HepG2 (cell line): ENCODE measurements at regions not wholly inside any gene's neighbourhood (a gene's known extent, or its start where the extent isn't known, plus 50 kb on each side); places are given as distances from the start of the nearest gene placed in this dataset.

Experiments
- ATAC-seq: fragments of 200-7000 bp; cut with Tn5 transposase; 3 replicates; pipeline ENCODE4 v1.9.1; 2020; ENCODE audit warnings: mild to moderate bottlenecking, moderate library complexity
- BruUV-seq: library from RNA; stranded (reverse); fragments of 400-500 nt; replicated peaks from 2 replicates; lab custom pipeline; 2021; lab: Mats Ljungman, UMichigan
- CTCF ChIA-PET: fragments of 300-600 bp; formaldehyde crosslinking; extraction: SDS; loops from one replicate; lab custom pipeline; 2021; ENCODE audit warnings: low total read pairs, inconsistent platforms, low intra/inter-chr PET ratio; lab: Yijun Ruan, JAX
- POLR2A ChIA-PET: fragments of 350-600 bp; sonication (Branson Sonifier 250); formaldehyde crosslinking; loops from one replicate; lab custom pipeline; 2020; ENCODE audit warnings: antibody characterized with exemption, inconsistent platforms; lab: Yijun Ruan, JAX
- DNase-seq: peaks from one replicate; pipeline ENCODE4 v3.0.0-alpha.2; 2015; ENCODE audit warnings: low spot score
- FAIRE-seq: peaks from 3 replicates; lab custom pipeline; 2011; peaks lifted over from hg19 to GRCh38; lab: Jason Lieb, UNC
- H2AFZ ChIP-seq: one replicate; pipeline ENCODE4 v1.6.1; 2011; ENCODE audit warnings: low read length, inconsistent platforms
- H3K27ac ChIP-seq: fragments of 300-600 bp; 3 replicates; pipeline ENCODE4 v1.8.0; 2011; ENCODE audit warnings: mixed run types, mild to moderate bottlenecking, mixed read lengths, low read length, inconsistent platforms; ENCODE audit not compliant: insufficient read depth; ENCODE audit errors: extremely low read length
- H3K27me3 ChIP-seq, 2 experiments: fragments of 200-600 bp in 1 of 2; 2 replicates in 1 of 2; 3 replicates in 1 of 2; pipeline versions ENCODE4 v1.6.0 to v1.8.0; 2011; ENCODE audit warnings: low read length in 2 of 2, mild to moderate bottlenecking in 2 of 2, moderate library complexity in 2 of 2, inconsistent platforms in 1 of 2; ENCODE audit not compliant: insufficient read depth in 2 of 2, control insufficient read depth in 1 of 2
- H3K36me3 ChIP-seq, 2 experiments: fragments of 200-600 bp in 1 of 2; replicated peaks in 1 of 2; 2 replicates in 1 of 2; 3 replicates in 1 of 2; pipeline versions ENCODE4 v1.5.1 to v1.8.0; 2011; ENCODE audit warnings: low read length in 2 of 2, inconsistent platforms in 1 of 2; ENCODE audit not compliant: insufficient read depth in 2 of 2, control insufficient read depth in 1 of 2
- H3K4me1 ChIP-seq: 2 replicates; pipeline ENCODE4 v1.5.1; 2012; ENCODE audit warnings: low read length, inconsistent platforms; ENCODE audit not compliant: insufficient read depth
- H3K4me2 ChIP-seq: 2 replicates; pipeline ENCODE4 v1.6.0; 2011; ENCODE audit warnings: low read depth, low read length, inconsistent platforms
- H3K4me3 ChIP-seq, 3 experiments: fragments of 200-600 bp in 1 of 3; sonication (generic), shearing (Covaris generic) in 1 of 3; replicated peaks in 1 of 3; 2 replicates each; pipeline ENCODE4 v1.5.1; 2011 to 2016; ENCODE audit warnings: low read length in 3 of 3, inconsistent platforms in 2 of 3, low read depth in 2 of 3, mild to moderate bottlenecking in 2 of 3, control low read depth in 1 of 3, mixed read lengths in 1 of 3; ENCODE audit not compliant: insufficient read depth in 1 of 3
- H3K79me2 ChIP-seq: one replicate; pipeline ENCODE4 v1.6.1; 2011; ENCODE audit warnings: low read length, inconsistent platforms; ENCODE audit not compliant: insufficient read depth
- H3K9ac ChIP-seq: 2 replicates; pipeline ENCODE4 v1.6.0; 2011; ENCODE audit warnings: mild to moderate bottlenecking, low read depth, low read length, inconsistent platforms; ENCODE audit not compliant: insufficient read depth
- H3K9me3 ChIP-seq: 2 replicates; pipeline ENCODE4 v1.5.1; 2012; ENCODE audit warnings: mild to moderate bottlenecking, low read length
- H4K20me1 ChIP-seq: 2 replicates; pipeline ENCODE4 v1.6.0; 2011; ENCODE audit warnings: inconsistent platforms, mild to moderate bottlenecking, low read length, moderate library complexity; ENCODE audit not compliant: insufficient read depth
- CREB3 ChIP-seq: sonication (generic); formaldehyde crosslinking; IDR thresholded peaks from 2 replicates; pipeline ENCODE4 v1.5.0; 2020; ENCODE audit warnings: missing genetic modification reagents
- DBP ChIP-seq: sonication (generic); formaldehyde crosslinking; IDR thresholded peaks from 2 replicates; pipeline ENCODE4 v1.4.0; 2020; ENCODE audit warnings: missing genetic modification reagents; ENCODE audit errors: not compliant biosample characterization
- EP300 ChIP-seq, 3 experiments: sonication (generic) in 1 of 3; formaldehyde crosslinking in 1 of 3; IDR thresholded peaks; 2 replicates each; pipeline versions ENCODE4 v1.5.1 to v1.6.1; 2011 to 2020; ENCODE audit warnings: low read depth in 2 of 3, low read length in 2 of 3, borderline replicate concordance in 1 of 3, improper control_type of control experiment in 1 of 3, mild to moderate bottlenecking in 1 of 3, missing genetic modification reagents in 1 of 3, moderate library complexity in 1 of 3
- FIP1L1 ChIP-seq: fragments of 200-400 bp; formaldehyde crosslinking; IDR thresholded peaks from 2 replicates; pipeline ENCODE4 v1.6.1; 2018; ENCODE audit warnings: low read depth, mild to moderate bottlenecking, low read length, moderate library complexity, borderline replicate concordance; ENCODE audit not compliant: insufficient read depth
- GPN1 ChIP-seq: sonication (generic); formaldehyde crosslinking; IDR thresholded peaks from 2 replicates; pipeline ENCODE4 v1.5.1; 2020; ENCODE audit warnings: missing genetic modification reagents, borderline replicate concordance
- GTF2F1 ChIP-seq: fragments of 150-350 bp; IDR thresholded peaks from 2 replicates; pipeline ENCODE4 v1.6.1; 2014; ENCODE audit warnings: low read length
- HNRNPL ChIP-seq: fragments of 200-400 bp; formaldehyde crosslinking; IDR thresholded peaks from 2 replicates; pipeline ENCODE4 v1.6.1; 2017; ENCODE audit warnings: mild to moderate bottlenecking, low read depth, low read length
- HOXA9 ChIP-seq: sonication (generic); formaldehyde crosslinking; IDR thresholded peaks from 2 replicates; pipeline ENCODE4 v1.8.1; 2022; ENCODE audit warnings: missing genetic modification reagents, mild to moderate bottlenecking, moderate library complexity, borderline replicate concordance
- KMT2A ChIP-seq: sonication (generic); formaldehyde crosslinking; IDR thresholded peaks from 2 replicates; pipeline ENCODE4 v1.4.0; 2020; ENCODE audit warnings: missing genetic modification reagents
- MAZ ChIP-seq, 2 experiments: sonication (generic) in 1 of 2; formaldehyde crosslinking in 1 of 2; IDR thresholded peaks; 2 replicates each; pipeline versions ENCODE4 v1.5.0 to v1.6.1; 2012 to 2020; ENCODE audit warnings: low read depth in 2 of 2, mild to moderate bottlenecking in 2 of 2, borderline replicate concordance in 1 of 2, improper control_type of control experiment in 1 of 2, low read length in 1 of 2, missing genetic modification reagents in 1 of 2, moderate library complexity in 1 of 2
- MLLT10 ChIP-seq: sonication (generic); formaldehyde crosslinking; IDR thresholded peaks from 2 replicates; pipeline ENCODE4 v1.4.0; 2020; ENCODE audit warnings: missing genetic modification reagents
- NFAT5 ChIP-seq: sonication (generic); formaldehyde crosslinking; IDR thresholded peaks from 2 replicates; pipeline ENCODE4 v1.4.0; 2020; ENCODE audit warnings: missing genetic modification reagents
- POLR2A ChIP-seq, 2 experiments: IDR thresholded peaks; 2 replicates each; pipeline ENCODE4 v1.6.1; 2011; ENCODE audit warnings: low read depth in 2 of 2, low read length in 2 of 2, mild to moderate bottlenecking in 1 of 2, moderate library complexity in 1 of 2; ENCODE audit not compliant: insufficient read depth in 1 of 2
- SAFB2 ChIP-seq: sonication (generic); formaldehyde crosslinking; IDR thresholded peaks from 2 replicates; pipeline ENCODE4 v1.5.1; 2020; ENCODE audit warnings: missing genetic modification reagents, low read depth, mild to moderate bottlenecking, borderline replicate concordance
- TBL1XR1 ChIP-seq: fragments of 150-350 bp; IDR thresholded peaks from 2 replicates; pipeline ENCODE4 v1.6.1; 2014; ENCODE audit warnings: borderline replicate concordance, low read length; ENCODE audit not compliant: partially characterized antibody
- TBP ChIP-seq: sonication (generic); formaldehyde crosslinking; IDR thresholded peaks from 2 replicates; pipeline ENCODE4 v1.5.0; 2020; ENCODE audit warnings: missing genetic modification reagents
- TOPORS ChIP-seq: sonication (generic); formaldehyde crosslinking; IDR thresholded peaks from 2 replicates; pipeline ENCODE4 v1.8.0; 2023; ENCODE audit warnings: mild to moderate bottlenecking, missing genetic modification reagents
- ZNF296 ChIP-seq: sonication (generic); formaldehyde crosslinking; conservative IDR thresholded peaks from 2 replicates; pipeline ENCODE4 v1.5.0; 2020; ENCODE audit warnings: mild to moderate bottlenecking, missing genetic modification reagents
- WGBS: methylation state at CpG from one replicate; pipeline ENCODE4 v1.1.6; 2017; ENCODE audit warnings: low lambda C conversion rate; 5-methylcytosine and 5-hydroxymethylcytosine counted together
- in situ Hi-C: cut with HindIII; loops from 2 replicates; pipeline ENCODE4 v1.10.0; 2017; ENCODE audit warnings: low pct_unique_long_range_greater_than_20kb; ENCODE audit not compliant: extremely low pct_ligation_motif_present
- intact Hi-C: fragments of 100-400 bp; cut with micrococcal nuclease; formaldehyde crosslinking; loops from one replicate; pipeline ENCODE4 v1.10.0; 2022; ENCODE audit not compliant: unreplicated experiment

DNA sequence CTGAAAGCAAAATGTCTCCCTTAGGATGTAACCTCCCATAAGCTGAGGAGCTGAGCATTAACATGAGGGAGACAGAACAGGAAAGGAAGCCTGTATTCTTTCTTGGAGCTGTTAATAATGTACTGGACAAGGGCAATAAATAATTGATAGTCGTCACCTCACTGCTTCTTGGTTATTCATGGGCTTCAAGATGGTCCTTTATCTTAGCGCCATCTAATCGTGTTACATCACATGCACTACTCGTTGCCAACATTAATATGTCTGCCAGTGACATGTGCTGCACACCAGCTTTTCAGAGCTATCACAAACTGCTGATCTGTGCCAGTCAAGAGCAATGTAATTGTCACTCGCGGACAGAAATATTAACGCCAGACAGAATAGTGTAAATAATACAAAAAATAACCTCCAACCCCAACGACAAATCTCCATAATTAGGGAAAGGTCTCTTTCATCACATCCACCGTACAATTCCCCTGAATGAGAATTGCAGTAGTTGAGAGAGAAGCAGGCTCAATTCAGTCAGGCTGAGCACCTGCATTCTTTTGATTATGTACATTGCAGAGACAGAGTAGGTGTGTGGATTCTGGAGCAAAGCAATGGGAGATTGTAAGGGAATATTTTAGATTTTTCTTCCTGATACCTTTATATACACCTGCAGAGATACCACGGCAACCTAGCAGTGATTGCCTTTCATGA, 267.1 kb downstream of the SPATA31D1 start:
- no peaks in the 10 kb centered on the region for H3K79me2 ChIP-seq
- ChIA-PET POLR2A (no interaction called here), CTCF (no interaction called here)
- H3K4me2 ChIP-seq = no peak overlapping the region
- FAIRE-seq (no peak), ATAC-seq (no peak), DNase-seq (no peak)
- H3K36me3 ChIP-seq = no peaks in the 10 kb centered on the region
- no peak overlapping the region for H3K9ac ChIP-seq
- H3K27ac ChIP-seq = no peak overlapping the region
- 30% methylated on average over 10 of the region's 10 CpGs for WGBS
- no peak overlapping the region for H3K4me3 ChIP-seq
- no peak overlapping the region for H2AFZ ChIP-seq
- H3K27me3 ChIP-seq = no peaks in the 10 kb centered on the region
- no TSS peak for BruUV-seq
- H3K4me1 ChIP-seq = no peaks in the 10 kb centered on the region
- no peaks in the 10 kb centered on the region for H4K20me1 ChIP-seq
- intact Hi-C loops (no loop called here), in situ Hi-C loops (no loop called here)
- H3K9me3 ChIP-seq = no peaks in the 10 kb centered on the region
- TF ChIP-seq NFAT5 (no peak), TBL1XR1 (no peak), CREB3 (CRISPR knock-in tag) (no peak), DBP (no peak), GPN1 (CRISPR knock-in tag) (no peak), MAZ (IDR thresholded peaks at IDR 0.05; ENCODE audit: borderline replicate concordance, low read depth, low read length) (no peak), MAZ (CRISPR knock-in tag; IDR thresholded peaks at IDR 0.05; ENCODE audit: low read depth) (no peak), GTF2F1 (no peak), TBP (CRISPR knock-in tag) (no peak), MLLT10 (CRISPR knock-in tag) (no peak), HNRNPL (no peak), TOPORS (CRISPR knock-in tag) (no peak), HOXA9 (CRISPR knock-in tag) (no peak), FIP1L1 (no peak), SAFB2 (no peak), POLR2A (IDR thresholded peaks at IDR 0.05; ENCODE audit: insufficient read depth in 1 of 2, low read depth in 2 of 2, low read length in 2 of 2) (no peak), EP300 (IDR thresholded peaks at IDR 0.05; ENCODE audit: low read depth in 2 of 2, low read length in 2 of 2) (no peak), EP300 (CRISPR knock-in tag; IDR thresholded peaks at IDR 0.05; ENCODE audit: borderline replicate concordance) (no peak), ZNF296 (CRISPR knock-in tag) (no peak), KMT2A (no peak)
